ENCODE measurements at regions not wholly inside any gene's neighbourhood (a gene's known extent, or its start where the extent isn't known, plus 50 kb on each side); places are given as distances from the start of the nearest gene placed in this dataset.
"Not testable (repeated sequence)": the region's sequence is repeated elsewhere in the genome, so short reads cannot be mapped to it uniquely, and the experiment has no call there.

- Histone ChIP-seq H3K36me3 (ENCODE audit: control insufficient read depth in 2 of 3, insufficient read depth in 3 of 3, low read length in 3 of 3) (no peaks in the 10 kb centered on the region), H3K9ac (ENCODE audit: low read length in 3 of 3) (no peak overlapping the region), H3K4me3 (ENCODE audit: low read length in 3 of 3) (no peak overlapping the region), H3K4me1 (ENCODE audit: control insufficient read depth in 2 of 3, insufficient read depth in 2 of 3, low read depth in 1 of 3, low read length in 3 of 3) (no peaks in the 10 kb centered on the region), H3K27me3 (ENCODE audit: control insufficient read depth, insufficient read depth, low read length) (no peaks in the 10 kb centered on the region), H3K9me3 (ENCODE audit: control insufficient read depth in 2 of 3, insufficient read depth in 1 of 3, low read length in 3 of 3) (no peaks in the 10 kb centered on the region), H3K27ac (ENCODE audit: low read depth in 2 of 2, low read length in 2 of 2) (no peak overlapping the region)
- no peak for DNase-seq
- intact Hi-C loops (cut with DNase I): no loop called here
- FAIRE-seq: no peak
- TF ChIP-seq CTCF (IDR thresholded peaks at IDR 0.05; ENCODE audit: borderline replicate concordance, extremely low read depth, insufficient read depth): no peak
Observed at GRCh38 chr1:112855152-112855828, 100.7 kb downstream of the SLC16A1 start.

- H3K4me3 ChIP-seq (ENCODE audit: low read length in 3 of 3); FAIRE-seq; H3K36me3 ChIP-seq (ENCODE audit: control insufficient read depth in 2 of 3, insufficient read depth in 3 of 3, low read length in 3 of 3); H3K27ac ChIP-seq (ENCODE audit: low read depth in 2 of 2, low read length in 2 of 2); H3K9ac ChIP-seq (ENCODE audit: low read length in 3 of 3); H3K9me3 ChIP-seq (ENCODE audit: control insufficient read depth in 2 of 3, insufficient read depth in 1 of 3, low read length in 3 of 3); H3K27me3 ChIP-seq (ENCODE audit: control insufficient read depth, insufficient read depth, low read length); H3K4me1 ChIP-seq (ENCODE audit: control insufficient read depth in 2 of 3, insufficient read depth in 2 of 3, low read depth in 1 of 3, low read length in 3 of 3); intact Hi-C loops (cut with DNase I): not testable (repeated sequence)
- peak in 4 of 5 donors; percentile 19 to 72 (median 25) for DNase-seq
Observed at GRCh38 chr1:112854368-112854984, 101.5 kb downstream of the SLC16A1 start.

GRCh38 chr1:112853915-112854314 is 102.1 kb downstream of the SLC16A1 start:
- H3K36me3 ChIP-seq (ENCODE audit: control insufficient read depth in 2 of 3, insufficient read depth in 3 of 3, low read length in 3 of 3); H3K9me3 ChIP-seq (ENCODE audit: control insufficient read depth in 2 of 3, insufficient read depth in 1 of 3, low read length in 3 of 3); DNase-seq; H3K4me1 ChIP-seq (ENCODE audit: control insufficient read depth in 2 of 3, insufficient read depth in 2 of 3, low read depth in 1 of 3, low read length in 3 of 3); FAIRE-seq; intact Hi-C loops (cut with DNase I); H3K4me3 ChIP-seq (ENCODE audit: low read length in 3 of 3); H3K27ac ChIP-seq (ENCODE audit: low read depth in 2 of 2, low read length in 2 of 2); H3K27me3 ChIP-seq (ENCODE audit: control insufficient read depth, insufficient read depth, low read length); H3K9ac ChIP-seq (ENCODE audit: low read length in 3 of 3): not testable (repeated sequence)

- H3K4me3 ChIP-seq (ENCODE audit: low read length in 3 of 3): no peak overlapping the region
- H3K9me3 ChIP-seq (ENCODE audit: control insufficient read depth in 2 of 3, insufficient read depth in 1 of 3, low read length in 3 of 3): no peaks in the 10 kb centered on the region
- no peak overlapping the region for H3K27ac ChIP-seq (ENCODE audit: low read depth in 2 of 2, low read length in 2 of 2)
- no peaks in the 10 kb centered on the region for H3K36me3 ChIP-seq (ENCODE audit: control insufficient read depth in 2 of 3, insufficient read depth in 3 of 3, low read length in 3 of 3)
- peaks cover 0 to 2% (median 0%) of the 10 kb centered on the region in 3 donors for H3K4me1 ChIP-seq (ENCODE audit: control insufficient read depth in 2 of 3, insufficient read depth in 2 of 3, low read depth in 1 of 3, low read length in 3 of 3)
- DNase-seq (no peak), FAIRE-seq (no peak)
- H3K27me3 ChIP-seq (ENCODE audit: control insufficient read depth, insufficient read depth, low read length): no peaks in the 10 kb centered on the region
- H3K9ac ChIP-seq (ENCODE audit: low read length in 3 of 3): no peak overlapping the region
- intact Hi-C loops (cut with DNase I): no loop called here
- no peak for TF ChIP-seq CTCF (IDR thresholded peaks at IDR 0.05; ENCODE audit: borderline replicate concordance, extremely low read depth, insufficient read depth)
Observed at GRCh38 chr1:112852934-112853333, 103.1 kb downstream of the SLC16A1 start.
